DOHH2 (cell line): ENCODE measurements at regions not wholly inside any gene's neighbourhood (a gene's known extent, or its start where the extent isn't known, plus 50 kb on each side); places are given as distances from the start of the nearest gene placed in this dataset.

ENCODE experiments used
- H3F3A ChIP-seq: fragments of 200-600 bp; sonication (generic), shearing (Covaris generic); 2 replicates; pipeline ENCODE4 v1.6.0; 2016; ENCODE audit warnings: antibody characterized with exemption, mild to moderate bottlenecking; ENCODE audit not compliant: control insufficient read depth, insufficient read depth
- H3K27ac ChIP-seq: fragments of 200-600 bp; sonication (generic); 2 replicates; pipeline ENCODE4 v1.5.1; 2014; ENCODE audit warnings: low read depth, mild to moderate bottlenecking, low read length, moderate library complexity
- H3K27me3 ChIP-seq: fragments of 200-600 bp; sonication (generic); 2 replicates; pipeline ENCODE4 v1.6.1; 2014; ENCODE audit warnings: mild to moderate bottlenecking, low read length, mixed read lengths; ENCODE audit not compliant: control insufficient read depth
- H3K36me3 ChIP-seq: fragments of 200-600 bp; sonication (generic); 2 replicates; pipeline ENCODE4 v1.6.1; 2014; ENCODE audit warnings: mild to moderate bottlenecking, low read length, moderate library complexity, mixed read lengths; ENCODE audit not compliant: control insufficient read depth
- H3K4me1 ChIP-seq: fragments of 200-600 bp; sonication (generic); 2 replicates; pipeline ENCODE4 v1.6.1; 2014; ENCODE audit warnings: mild to moderate bottlenecking, low read length, mixed read lengths; ENCODE audit not compliant: control insufficient read depth
- H3K4me2 ChIP-seq: fragments of 200-600 bp; sonication (generic); 2 replicates; pipeline ENCODE4 v1.6.0; 2014; ENCODE audit warnings: mild to moderate bottlenecking, low read length, moderate library complexity
- H3K4me3 ChIP-seq: fragments of 200-600 bp; sonication (generic); 2 replicates; pipeline ENCODE4 v1.5.1; 2014; ENCODE audit warnings: mild to moderate bottlenecking, low read length, mixed read lengths
- H3K79me2 ChIP-seq: fragments of 200-600 bp; sonication (generic); 2 replicates; pipeline ENCODE4 v1.6.1; 2014; ENCODE audit warnings: mild to moderate bottlenecking, low read length, mixed read lengths; ENCODE audit not compliant: control insufficient read depth
- H3K9me2 ChIP-seq: fragments of 200-600 bp; sonication (generic); replicated peaks from 2 replicates; pipeline ENCODE4 v1.6.1; 2014; ENCODE audit warnings: mild to moderate bottlenecking, low read length, mixed read lengths; ENCODE audit not compliant: control insufficient read depth
- H3K9me3 ChIP-seq: fragments of 200-600 bp; sonication (generic); 2 replicates; pipeline ENCODE4 v1.6.1; 2014; ENCODE audit warnings: antibody characterized with exemption, low read length, mixed read lengths; ENCODE audit not compliant: control insufficient read depth, insufficient read depth
- H4K20me1 ChIP-seq: fragments of 200-600 bp; sonication (generic); 2 replicates; pipeline ENCODE4 v1.6.0; 2014; ENCODE audit warnings: low read depth, mild to moderate bottlenecking, antibody characterized with exemption, low read length, moderate library complexity; ENCODE audit not compliant: control insufficient read depth, insufficient read depth
- EZH2phosphoT487 ChIP-seq: fragments of 200-600 bp; sonication (generic); IDR thresholded peaks from 2 replicates; pipeline ENCODE4 v1.6.1; 2017; ENCODE audit warnings: borderline replicate concordance, mild to moderate bottlenecking, antibody characterized with exemption, low read length, moderate library complexity, mixed read lengths
- TF ChIP-seq, protein P1 (sequence below): fragments of 200-600 bp; sonication (generic); IDR thresholded peaks from one replicate; pipeline ENCODE4 v1.5.1; 2014; ENCODE audit warnings: antibody characterized with exemption, mild to moderate bottlenecking, low read depth, low read length; ENCODE audit not compliant: poor library complexity, severe bottlenecking

DNA sequence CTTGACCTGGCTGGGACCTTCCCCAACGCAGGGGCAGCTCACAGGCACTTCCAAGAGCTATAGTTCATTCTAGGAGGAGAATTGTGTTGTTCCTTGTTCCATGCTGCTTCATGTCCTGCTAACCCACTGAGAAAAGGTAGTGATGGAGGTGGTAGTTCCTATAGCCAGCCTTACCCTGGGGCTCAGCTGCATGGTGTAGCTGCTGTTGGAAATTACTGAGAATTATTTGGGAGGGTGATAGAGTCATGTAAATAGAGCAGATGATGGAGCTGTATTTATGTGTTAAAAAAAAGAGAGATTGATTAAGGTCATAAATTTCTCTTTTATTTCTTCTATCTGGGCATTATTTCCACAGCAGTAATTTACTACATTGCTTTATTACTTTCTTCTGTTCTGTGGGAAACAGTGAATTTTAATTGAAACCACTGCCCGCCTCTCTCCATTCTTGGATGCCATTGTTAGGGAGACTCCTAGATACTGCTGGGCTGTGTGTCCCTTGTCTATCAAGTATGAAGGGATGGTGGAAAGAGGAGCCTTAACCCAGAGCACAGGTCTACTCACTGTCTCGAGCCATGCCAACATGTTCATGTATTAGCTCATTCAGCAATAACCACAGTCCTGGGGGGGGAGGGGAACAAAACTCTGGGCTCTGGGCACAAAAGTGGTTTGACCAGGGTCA, 309.2 kb downstream of the FAT3 start:
- Histone ChIP-seq H3K36me3 (no peaks in the 10 kb centered on the region), H3F3A (no peaks in the 10 kb centered on the region), H3K4me1 (no peaks in the 10 kb centered on the region), H3K9me2 (no peaks in the 10 kb centered on the region), H3K27ac (no peak overlapping the region), H3K4me2 (no peak overlapping the region), H3K9me3 (no peaks in the 10 kb centered on the region), H3K79me2 (no peaks in the 10 kb centered on the region), H3K4me3 (no peak overlapping the region), H3K27me3 (no peaks in the 10 kb centered on the region), H4K20me1 (no peaks in the 10 kb centered on the region)
- no peak for TF ChIP-seq EZH2phosphoT487
- TF ChIP-seq, protein P1, sequence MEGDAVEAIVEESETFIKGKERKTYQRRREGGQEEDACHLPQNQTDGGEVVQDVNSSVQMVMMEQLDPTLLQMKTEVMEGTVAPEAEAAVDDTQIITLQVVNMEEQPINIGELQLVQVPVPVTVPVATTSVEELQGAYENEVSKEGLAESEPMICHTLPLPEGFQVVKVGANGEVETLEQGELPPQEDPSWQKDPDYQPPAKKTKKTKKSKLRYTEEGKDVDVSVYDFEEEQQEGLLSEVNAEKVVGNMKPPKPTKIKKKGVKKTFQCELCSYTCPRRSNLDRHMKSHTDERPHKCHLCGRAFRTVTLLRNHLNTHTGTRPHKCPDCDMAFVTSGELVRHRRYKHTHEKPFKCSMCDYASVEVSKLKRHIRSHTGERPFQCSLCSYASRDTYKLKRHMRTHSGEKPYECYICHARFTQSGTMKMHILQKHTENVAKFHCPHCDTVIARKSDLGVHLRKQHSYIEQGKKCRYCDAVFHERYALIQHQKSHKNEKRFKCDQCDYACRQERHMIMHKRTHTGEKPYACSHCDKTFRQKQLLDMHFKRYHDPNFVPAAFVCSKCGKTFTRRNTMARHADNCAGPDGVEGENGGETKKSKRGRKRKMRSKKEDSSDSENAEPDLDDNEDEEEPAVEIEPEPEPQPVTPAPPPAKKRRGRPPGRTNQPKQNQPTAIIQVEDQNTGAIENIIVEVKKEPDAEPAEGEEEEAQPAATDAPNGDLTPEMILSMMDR, result no peak

- Histone ChIP-seq H3K9me2 (no peaks in the 10 kb centered on the region), H3K36me3 (no peaks in the 10 kb centered on the region), H3K79me2 (no peaks in the 10 kb centered on the region), H3K4me1 (no peaks in the 10 kb centered on the region), H3K27ac (no peak overlapping the region), H3F3A (no peaks in the 10 kb centered on the region), H3K4me3 (no peak overlapping the region), H3K27me3 (no peaks in the 10 kb centered on the region), H4K20me1 (no peaks in the 10 kb centered on the region), H3K4me2 (no peak overlapping the region), H3K9me3 (no peaks in the 10 kb centered on the region)
- TF ChIP-seq EZH2phosphoT487, result no peak
- TF ChIP-seq, protein P1, result no peak
These were observed 312.3 kb downstream of the FAT3 start for GRCh38 chr11:92536883-92537282.

- H3K79me2 ChIP-seq, result no peaks in the 10 kb centered on the region
- H3K27me3 ChIP-seq, result no peaks in the 10 kb centered on the region
- H3K9me2 ChIP-seq, result no peaks in the 10 kb centered on the region
- H3K9me3 ChIP-seq, result no peaks in the 10 kb centered on the region
- H3K4me1 ChIP-seq, result no peaks in the 10 kb centered on the region
- no peak overlapping the region for H3K4me3 ChIP-seq
- TF ChIP-seq EZH2phosphoT487, result no peak
- TF ChIP-seq, protein P1, result no peak
- H3K4me2 ChIP-seq, result no peak overlapping the region
- no peak overlapping the region for H3K27ac ChIP-seq
- H3F3A ChIP-seq, result no peaks in the 10 kb centered on the region
- H3K36me3 ChIP-seq, result no peaks in the 10 kb centered on the region
- H4K20me1 ChIP-seq, result no peaks in the 10 kb centered on the region
These were observed 315.5 kb downstream of the FAT3 start for GRCh38 chr11:92540096-92540495.
